ENCODE measurements at regions not wholly inside any gene's neighbourhood (a gene's known extent, or its start where the extent isn't known, plus 50 kb on each side); places are given as distances from the start of the nearest gene placed in this dataset.

DNA sequence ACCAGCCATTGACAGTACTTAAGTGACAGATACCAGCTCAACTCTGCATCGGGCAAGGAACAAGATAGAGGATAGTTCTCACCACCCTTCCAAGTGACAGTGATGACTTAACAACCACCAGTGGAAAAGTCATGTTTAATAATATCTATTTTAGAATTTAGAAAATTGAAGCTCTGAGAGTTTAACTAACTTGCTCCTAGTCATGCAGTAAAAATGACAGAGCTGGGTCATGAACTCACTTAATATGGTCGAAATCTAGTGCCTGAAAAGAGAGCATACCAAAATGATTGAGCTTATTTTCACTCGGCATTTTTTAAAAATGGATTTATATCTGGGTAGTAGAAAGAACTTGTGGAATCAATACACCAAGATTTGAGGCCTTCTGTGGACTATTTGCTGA is 367.8 kb upstream of the IGFBP3 start:
- Histone ChIP-seq H3K27ac (ENCODE audit: control insufficient read depth, insufficient read depth) (no peak overlapping the region), H2AFZ (ENCODE audit: control insufficient read depth, low read depth, low read length) (no peak overlapping the region), H3K9ac (ENCODE audit: control insufficient read depth, insufficient read depth, low read length) (no peak overlapping the region), H3K4me2 (ENCODE audit: control insufficient read depth, insufficient read depth) (no peak overlapping the region), H3K9me3 (replicated peaks; ENCODE audit: control insufficient read depth, insufficient read depth, low read length) (no peaks in the 10 kb centered on the region), H3K27me3 (replicated peaks in 1 of 2; ENCODE audit: control insufficient read depth in 2 of 2, insufficient read depth in 2 of 2, low read length in 1 of 2) (no peaks in the 10 kb centered on the region), H3K4me3 (no peak overlapping the region), H3K36me3 (ENCODE audit: control insufficient read depth in 2 of 2, insufficient read depth in 2 of 2, low read length in 1 of 2) (no peaks in the 10 kb centered on the region), H3K4me1 (ENCODE audit: control insufficient read depth, insufficient read depth, low read length) (no peaks in the 10 kb centered on the region), H4K20me1 (ENCODE audit: control insufficient read depth, insufficient read depth) (no peaks in the 10 kb centered on the region), H3K79me2 (ENCODE audit: control insufficient read depth, insufficient read depth, low read length) (no peaks in the 10 kb centered on the region)
- TF ChIP-seq SUPT20H (IDR thresholded peaks at IDR 0.05; ENCODE audit: borderline replicate concordance, control insufficient read depth, low read depth, low read length) (no peak), RCOR1 (conservative IDR thresholded peaks at IDR 0.05; ENCODE audit: low read depth, low read length) (no peak), ZNF217 (IDR thresholded peaks at IDR 0.05) (no peak), SIN3A (IDR thresholded peaks at IDR 0.05; ENCODE audit: low read depth, low read length) (no peak), SREBF2 (IDR thresholded peaks at IDR 0.05; ENCODE audit: low read length) (no peak), ZNF274 (IDR thresholded peaks at IDR 0.05; ENCODE audit: insufficient read depth, insufficient read length) (no peak)
- TF ChIP-seq, protein P1, sequence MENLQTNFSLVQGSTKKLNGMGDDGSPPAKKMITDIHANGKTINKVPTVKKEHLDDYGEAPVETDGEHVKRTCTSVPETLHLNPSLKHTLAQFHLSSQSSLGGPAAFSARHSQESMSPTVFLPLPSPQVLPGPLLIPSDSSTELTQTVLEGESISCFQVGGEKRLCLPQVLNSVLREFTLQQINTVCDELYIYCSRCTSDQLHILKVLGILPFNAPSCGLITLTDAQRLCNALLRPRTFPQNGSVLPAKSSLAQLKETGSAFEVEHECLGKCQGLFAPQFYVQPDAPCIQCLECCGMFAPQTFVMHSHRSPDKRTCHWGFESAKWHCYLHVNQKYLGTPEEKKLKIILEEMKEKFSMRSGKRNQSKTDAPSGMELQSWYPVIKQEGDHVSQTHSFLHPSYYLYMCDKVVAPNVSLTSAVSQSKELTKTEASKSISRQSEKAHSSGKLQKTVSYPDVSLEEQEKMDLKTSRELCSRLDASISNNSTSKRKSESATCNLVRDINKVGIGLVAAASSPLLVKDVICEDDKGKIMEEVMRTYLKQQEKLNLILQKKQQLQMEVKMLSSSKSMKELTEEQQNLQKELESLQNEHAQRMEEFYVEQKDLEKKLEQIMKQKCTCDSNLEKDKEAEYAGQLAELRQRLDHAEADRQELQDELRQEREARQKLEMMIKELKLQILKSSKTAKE (IDR thresholded peaks at IDR 0.05; ENCODE audit: low read depth, poor library complexity, severe bottlenecking), result no peak
- ChIA-PET POLR2A (interaction anchor here (0.7 kb wide), 1 partner anchor 303 kb away, joined by 7 read pairs; no protein-coding TSS in a partner anchor), RAD21 (ENCODE audit: unreplicated experiment) (interaction anchor here (0.6 to 7.3 kb wide), 9 partner anchors 11 to 366 kb away, joined by 3 to 35 read pairs (median 4); partner anchors contain the start of gene IGFBP3), SMC1A (ENCODE audit: uncharacterized antibody, unreplicated experiment) (interaction anchor here (0.6 to 7.2 kb wide), 14 partner anchors 11 to 366 kb away, joined by 3 to 64 read pairs (median 4); no protein-coding TSS in a partner anchor), CTCF (interaction anchor here (0.6 to 1.4 kb wide), 3 partner anchors 54 to 603 kb away, joined by 3 to 5 read pairs (median 3); no protein-coding TSS in a partner anchor)
- 58% methylated on average over 3 of the region's 3 CpGs for WGBS (ENCODE audit: insufficient coverage, insufficient replicate concordance, low lambda C conversion rate, missing lambda C conversion rate)
- intact Hi-C loops (cut with micrococcal nuclease; ENCODE audit: unreplicated experiment), result no loop called here
- DNase-seq (ENCODE audit: low read depth, low spot score) (no peak), ATAC-seq (no peak), FAIRE-seq (no peak)
- BruUV-seq (replicated peaks), result no TSS peak
- in situ Hi-C loops (cut with MboI), result no loop called here
